Neural progenitor cell (in vitro differentiated cells): ENCODE measurements at regions not wholly inside any gene's neighbourhood (a gene's known extent, or its start where the extent isn't known, plus 50 kb on each side); places are given as distances from the start of the nearest gene placed in this dataset.

Experiments used
- DNase-seq: peaks from one replicate; pipeline ENCODE4 v3.0.0-alpha.2; 2016; ENCODE audit warnings: low spot score
- H2AFZ ChIP-seq: fragments of 200-600 bp; sonication (generic); replicated peaks from 2 replicates; pipeline ENCODE4 v1.6.1; 2016; ENCODE audit warnings: antibody characterized with exemption
- H3F3A ChIP-seq: fragments of 200-600 bp; sonication (generic); 2 replicates; pipeline ENCODE4 v1.6.1; 2016; ENCODE audit warnings: antibody characterized with exemption, low read depth
- H3K27ac ChIP-seq: fragments of 200-600 bp; sonication (generic); 2 replicates; pipeline ENCODE4 v1.5.1; 2016; ENCODE audit warnings: mild to moderate bottlenecking
- H3K27me3 ChIP-seq: fragments of 200-600 bp; sonication (generic); 2 replicates; pipeline ENCODE4 v1.6.1; 2016; ENCODE audit warnings: mild to moderate bottlenecking, moderate library complexity
- H3K36me3 ChIP-seq: fragments of 200-600 bp; sonication (generic); 2 replicates; pipeline ENCODE4 v1.5.1; 2016
- H3K4me1 ChIP-seq: fragments of 200-600 bp; sonication (generic); 2 replicates; pipeline ENCODE4 v1.6.1; 2016; ENCODE audit warnings: mixed run types
- H3K4me2 ChIP-seq: fragments of 200-600 bp; sonication (generic); 2 replicates; pipeline ENCODE4 v1.6.1; 2016
- H3K4me3 ChIP-seq: fragments of 200-600 bp; sonication (generic); 2 replicates; pipeline ENCODE4 v1.5.1; 2016
- H3K79me2 ChIP-seq: fragments of 200-600 bp; sonication (generic); 2 replicates; pipeline ENCODE4 v1.6.1; 2016; ENCODE audit warnings: low read depth
- H3K9ac ChIP-seq: fragments of 200-600 bp; sonication (generic); 2 replicates; pipeline ENCODE4 v1.6.1; 2016
- H3K9me3 ChIP-seq: fragments of 200-600 bp; sonication (generic); 2 replicates; pipeline ENCODE4 v1.5.1; 2016; ENCODE audit warnings: low read depth
- H4K20me1 ChIP-seq: fragments of 200-600 bp; sonication (generic); 2 replicates; pipeline ENCODE4 v1.6.1; 2016; ENCODE audit warnings: low read depth
- H3K27ac Mint-ChIP-seq: 3 replicates; pipeline ENCODE4 v1.8.0; 2021; ENCODE audit warnings: mixed read lengths
- H3K27me3 Mint-ChIP-seq: 2 replicates; pipeline ENCODE4 v1.8.0; 2022; ENCODE audit warnings: low read depth, mild to moderate bottlenecking, inconsistent platforms, moderate library complexity, mixed read lengths; ENCODE audit not compliant: insufficient read depth
- H3K36me3 Mint-ChIP-seq: 3 replicates; pipeline ENCODE4 v1.8.0; 2021; ENCODE audit warnings: mixed read lengths
- H3K4me1 Mint-ChIP-seq: 3 replicates; pipeline ENCODE4 v1.8.0; 2021; ENCODE audit warnings: mixed read lengths
- H3K4me3 Mint-ChIP-seq: 3 replicates; pipeline ENCODE4 v1.8.0; 2021; ENCODE audit warnings: mild to moderate bottlenecking, moderate library complexity, mixed read lengths
- H3K9me3 Mint-ChIP-seq: 3 replicates; pipeline ENCODE4 v1.8.0; 2020; ENCODE audit warnings: mixed read lengths
- CTCF ChIP-seq: fragments of 200-600 bp; sonication (generic); IDR thresholded peaks from 2 replicates; pipeline ENCODE4 v1.5.1; 2017; ENCODE audit warnings: antibody characterized with exemption, mild to moderate bottlenecking
- EZH2 ChIP-seq: fragments of 200-600 bp; sonication (generic); IDR thresholded peaks from 2 replicates; pipeline ENCODE4 v1.6.1; 2017; ENCODE audit warnings: antibody characterized with exemption, mild to moderate bottlenecking, moderate library complexity
- EZH2phosphoT487 ChIP-seq: fragments of 200-600 bp; sonication (generic); IDR thresholded peaks from 2 replicates; pipeline ENCODE4 v1.6.1; 2017; ENCODE audit warnings: antibody characterized with exemption

GRCh38 chr6:118761645-118762044 is 110.3 kb upstream of the CEP85L start:
- no peaks in the 10 kb centered on the region for H4K20me1 ChIP-seq
- H2AFZ ChIP-seq: no peak overlapping the region
- Mint-ChIP-seq H3K27me3 (no peaks in the 10 kb centered on the region), H3K4me3 (no peak overlapping the region), H3K4me1 (no peaks in the 10 kb centered on the region), H3K9me3 (no peaks in the 10 kb centered on the region), H3K36me3 (no peaks in the 10 kb centered on the region), H3K27ac (no peak overlapping the region)
- no peak overlapping the region for H3K4me3 ChIP-seq
- H3K4me2 ChIP-seq: no peak overlapping the region
- DNase-seq: no peak
- H3K27ac ChIP-seq: no peak overlapping the region
- H3K9ac ChIP-seq: no peak overlapping the region
- no peaks in the 10 kb centered on the region for H3K27me3 ChIP-seq
- no peaks in the 10 kb centered on the region for H3K79me2 ChIP-seq
- H3K36me3 ChIP-seq: no peaks in the 10 kb centered on the region
- no peaks in the 10 kb centered on the region for H3K9me3 ChIP-seq
- no peaks in the 10 kb centered on the region for H3F3A ChIP-seq
- TF ChIP-seq EZH2phosphoT487 (no peak), EZH2 (no peak), CTCF (no peak)
- no peaks in the 10 kb centered on the region for H3K4me1 ChIP-seq

- no peak for DNase-seq
- Histone ChIP-seq H4K20me1 (no peaks in the 10 kb centered on the region), H3K4me2 (no peak overlapping the region), H3F3A (no peaks in the 10 kb centered on the region), H2AFZ (no peak overlapping the region), H3K27me3 (no peaks in the 10 kb centered on the region), H3K27ac (no peak overlapping the region), H3K4me3 (no peak overlapping the region), H3K9ac (no peak overlapping the region), H3K9me3 (no peaks in the 10 kb centered on the region), H3K79me2 (no peaks in the 10 kb centered on the region), H3K4me1 (no peaks in the 10 kb centered on the region), H3K36me3 (no peaks in the 10 kb centered on the region)
- Mint-ChIP-seq H3K36me3 (no peaks in the 10 kb centered on the region), H3K27me3 (no peaks in the 10 kb centered on the region), H3K4me1 (peaks cover 3% of the 10 kb centered on the region), H3K27ac (no peak overlapping the region), H3K9me3 (no peaks in the 10 kb centered on the region), H3K4me3 (no peak overlapping the region)
- TF ChIP-seq CTCF: no peak
- no peak for TF ChIP-seq EZH2
- no peak for TF ChIP-seq EZH2phosphoT487
Observed at GRCh38 chr6:118758946-118759345, 107.6 kb upstream of the CEP85L start.

GRCh38 chr6:118755941-118756646 is 104.7 kb upstream of the CEP85L start:
- H3K9ac ChIP-seq: no peak overlapping the region
- H2AFZ ChIP-seq: no peak overlapping the region
- H3K27me3 Mint-ChIP-seq: peaks cover 2% of the 10 kb centered on the region
- no peak for DNase-seq
- no peak overlapping the region for H3K4me3 Mint-ChIP-seq
- H3K4me2 ChIP-seq: no peak overlapping the region
- no peaks in the 10 kb centered on the region for H3K79me2 ChIP-seq
- H3K36me3 Mint-ChIP-seq: no peaks in the 10 kb centered on the region
- H3K4me1 Mint-ChIP-seq: peaks cover 3% of the 10 kb centered on the region
- no peak overlapping the region for H3K27ac Mint-ChIP-seq
- TF ChIP-seq CTCF: no peak
- no peak for TF ChIP-seq EZH2phosphoT487
- TF ChIP-seq EZH2: no peak
- H3K27ac ChIP-seq: no peak overlapping the region
- no peak overlapping the region for H3K4me3 ChIP-seq
- H3K36me3 ChIP-seq: no peaks in the 10 kb centered on the region
- no peaks in the 10 kb centered on the region for H3K27me3 ChIP-seq
- no peaks in the 10 kb centered on the region for H3K4me1 ChIP-seq
- no peaks in the 10 kb centered on the region for H4K20me1 ChIP-seq
- no peaks in the 10 kb centered on the region for H3K9me3 Mint-ChIP-seq
- no peaks in the 10 kb centered on the region for H3K9me3 ChIP-seq
- H3F3A ChIP-seq: no peaks in the 10 kb centered on the region
